ENCODE measurements at regions not wholly inside any gene's neighbourhood (a gene's known extent, or its start where the extent isn't known, plus 50 kb on each side); places are given as distances from the start of the nearest gene placed in this dataset.

GRCh38 chr14:56902385-56902784 lies 92.1 kb upstream of the OTX2 start:
- TF ChIP-seq CTCF (IDR thresholded peaks at IDR 0.05; ENCODE audit: poor library complexity) (no peak), EZH2phosphoT487 (IDR thresholded peaks at IDR 0.05; ENCODE audit: low read depth, severe bottlenecking, unreplicated experiment) (no peak)

All from hepatocyte (in vitro differentiated cells).